AG04450 (cell line): ENCODE measurements at regions not wholly inside any gene's neighbourhood (a gene's known extent, or its start where the extent isn't known, plus 50 kb on each side); places are given as distances from the start of the nearest gene placed in this dataset.

Experiments used
- CTCF ChIA-PET: fragments of 300-600, 350-600 bp; formaldehyde crosslinking; extraction: SDS; loops from one replicate; lab custom pipeline; 2022; ENCODE audit warnings: antibody characterized with exemption, inconsistent platforms; lab: Charles Lee
- POLR2A ChIA-PET: fragments of 350-600 bp; formaldehyde crosslinking; extraction: SDS; loops from one replicate; lab custom pipeline; 2021; ENCODE audit warnings: antibody characterized with exemption, inconsistent platforms; lab: Yijun Ruan, JAX
- DNase-seq: peaks from one replicate; pipeline ENCODE4 v3.0.0-alpha.2; 2011; ENCODE audit warnings: low read depth, low spot score
- H3K27ac ChIP-seq: one replicate; pipeline ENCODE4 v1.5.1; 2012; ENCODE audit warnings: low read depth, low read length, control low read depth
- H3K27me3 ChIP-seq: one replicate; pipeline ENCODE4 v1.6.0; 2012; ENCODE audit warnings: low read length; ENCODE audit not compliant: control insufficient read depth, insufficient read depth
- H3K4me3 ChIP-seq: 2 replicates; pipeline ENCODE4 v1.5.1; 2011; ENCODE audit warnings: mild to moderate bottlenecking, low read depth, low read length, control low read depth
- H3K9me3 ChIP-seq: 2 replicates; pipeline ENCODE4 v1.5.1; 2012; ENCODE audit warnings: low read length; ENCODE audit not compliant: control insufficient read depth, insufficient read depth
- TF ChIP-seq, protein P1 (sequence below): IDR thresholded peaks from 2 replicates; pipeline ENCODE4 v1.5.1; 2011; ENCODE audit warnings: low read depth, low read length, control low read depth, inconsistent platforms

DNA sequence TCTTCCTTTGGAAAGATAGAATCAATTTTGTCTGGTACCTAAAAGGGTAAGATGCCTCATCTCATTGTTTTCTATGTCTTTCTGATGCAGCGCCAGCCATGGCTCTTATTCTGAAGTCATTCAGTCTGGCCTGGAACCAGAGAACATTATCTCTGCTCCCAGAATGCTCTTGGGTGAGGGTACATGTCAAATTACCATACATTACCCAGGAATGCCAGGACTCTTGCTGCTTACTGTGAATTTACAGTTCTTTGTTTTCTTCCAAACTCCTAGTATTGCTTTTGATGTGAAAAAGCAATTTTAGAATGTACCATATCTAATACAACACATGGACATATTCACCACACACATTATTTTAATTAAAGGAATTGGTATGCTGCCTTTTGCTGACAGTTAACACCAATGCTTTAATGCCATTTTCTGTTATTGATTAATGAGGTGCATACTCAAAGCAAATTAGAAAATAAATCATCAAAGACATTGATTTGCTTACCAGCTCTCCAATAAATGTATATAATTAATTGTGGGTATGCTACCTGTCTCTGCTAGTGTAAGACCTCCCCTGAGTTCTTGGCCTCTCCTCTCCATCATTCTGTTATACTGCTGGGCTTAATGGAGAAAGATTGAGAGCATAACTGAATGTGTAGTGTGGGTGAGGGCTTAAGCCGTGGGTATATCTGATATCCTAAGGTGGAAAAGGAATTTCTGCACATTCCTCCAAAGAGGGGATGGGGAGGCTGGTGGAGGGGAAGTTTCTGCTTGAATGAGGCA, 337.7 kb downstream of the C12orf75 start:
- no peak for DNase-seq
- Histone ChIP-seq H3K4me3 (no peak overlapping the region), H3K27ac (no peak overlapping the region), H3K27me3 (peaks cover 3% of the 10 kb centered on the region), H3K9me3 (no peaks in the 10 kb centered on the region)
- TF ChIP-seq, protein P1, sequence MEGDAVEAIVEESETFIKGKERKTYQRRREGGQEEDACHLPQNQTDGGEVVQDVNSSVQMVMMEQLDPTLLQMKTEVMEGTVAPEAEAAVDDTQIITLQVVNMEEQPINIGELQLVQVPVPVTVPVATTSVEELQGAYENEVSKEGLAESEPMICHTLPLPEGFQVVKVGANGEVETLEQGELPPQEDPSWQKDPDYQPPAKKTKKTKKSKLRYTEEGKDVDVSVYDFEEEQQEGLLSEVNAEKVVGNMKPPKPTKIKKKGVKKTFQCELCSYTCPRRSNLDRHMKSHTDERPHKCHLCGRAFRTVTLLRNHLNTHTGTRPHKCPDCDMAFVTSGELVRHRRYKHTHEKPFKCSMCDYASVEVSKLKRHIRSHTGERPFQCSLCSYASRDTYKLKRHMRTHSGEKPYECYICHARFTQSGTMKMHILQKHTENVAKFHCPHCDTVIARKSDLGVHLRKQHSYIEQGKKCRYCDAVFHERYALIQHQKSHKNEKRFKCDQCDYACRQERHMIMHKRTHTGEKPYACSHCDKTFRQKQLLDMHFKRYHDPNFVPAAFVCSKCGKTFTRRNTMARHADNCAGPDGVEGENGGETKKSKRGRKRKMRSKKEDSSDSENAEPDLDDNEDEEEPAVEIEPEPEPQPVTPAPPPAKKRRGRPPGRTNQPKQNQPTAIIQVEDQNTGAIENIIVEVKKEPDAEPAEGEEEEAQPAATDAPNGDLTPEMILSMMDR = no peak
- ChIA-PET POLR2A (no interaction called here), CTCF (no interaction called here)

DNA sequence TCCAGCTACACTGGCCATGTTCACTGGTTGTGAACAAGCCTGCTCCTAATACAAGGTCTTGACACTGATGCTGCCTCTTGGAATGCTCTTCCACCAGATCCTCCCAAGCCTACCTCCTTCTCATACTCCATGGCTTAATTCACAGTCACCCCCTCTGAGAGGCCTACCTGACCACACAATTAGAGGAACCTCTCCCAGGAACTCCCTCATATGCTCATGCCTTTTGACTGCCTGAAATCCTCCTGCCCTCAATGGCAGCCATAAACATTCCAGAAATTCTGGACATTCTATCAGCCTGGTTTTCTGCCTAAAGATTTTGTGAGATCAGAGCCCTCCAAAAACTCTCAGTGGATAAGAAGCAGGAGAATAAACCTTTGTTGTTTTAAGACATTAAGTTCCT, 340.2 kb downstream of the C12orf75 start:
- H3K4me3 ChIP-seq = no peak overlapping the region
- no peak overlapping the region for H3K27ac ChIP-seq
- H3K27me3 ChIP-seq = no peaks in the 10 kb centered on the region
- H3K9me3 ChIP-seq = no peaks in the 10 kb centered on the region
- ChIA-PET CTCF (no interaction called here), POLR2A (no interaction called here)
- TF ChIP-seq, protein P1 = no peak
- no peak for DNase-seq

DNA sequence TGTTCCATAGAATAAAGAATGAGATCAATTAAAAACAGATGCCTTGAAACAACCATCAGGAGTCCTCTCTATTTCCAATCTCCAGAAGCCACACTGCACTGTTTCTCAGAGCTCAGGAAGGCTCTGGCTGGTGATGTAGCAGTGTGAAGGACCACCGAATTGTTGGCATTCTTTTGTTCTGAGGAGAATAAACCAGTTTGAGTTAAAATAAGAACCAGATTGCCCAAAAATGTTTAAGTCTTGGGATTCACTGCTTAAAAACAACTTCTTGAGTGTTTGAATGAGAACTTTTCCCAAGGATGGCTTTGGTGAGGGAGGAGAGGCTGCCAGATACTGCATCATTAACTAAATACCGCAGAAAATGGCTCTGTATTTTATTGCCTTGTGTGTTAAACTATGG, 341.2 kb downstream of the C12orf75 start:
- no peak for DNase-seq
- no peak overlapping the region for H3K27ac ChIP-seq
- TF ChIP-seq, protein P1 = no peak

DNA sequence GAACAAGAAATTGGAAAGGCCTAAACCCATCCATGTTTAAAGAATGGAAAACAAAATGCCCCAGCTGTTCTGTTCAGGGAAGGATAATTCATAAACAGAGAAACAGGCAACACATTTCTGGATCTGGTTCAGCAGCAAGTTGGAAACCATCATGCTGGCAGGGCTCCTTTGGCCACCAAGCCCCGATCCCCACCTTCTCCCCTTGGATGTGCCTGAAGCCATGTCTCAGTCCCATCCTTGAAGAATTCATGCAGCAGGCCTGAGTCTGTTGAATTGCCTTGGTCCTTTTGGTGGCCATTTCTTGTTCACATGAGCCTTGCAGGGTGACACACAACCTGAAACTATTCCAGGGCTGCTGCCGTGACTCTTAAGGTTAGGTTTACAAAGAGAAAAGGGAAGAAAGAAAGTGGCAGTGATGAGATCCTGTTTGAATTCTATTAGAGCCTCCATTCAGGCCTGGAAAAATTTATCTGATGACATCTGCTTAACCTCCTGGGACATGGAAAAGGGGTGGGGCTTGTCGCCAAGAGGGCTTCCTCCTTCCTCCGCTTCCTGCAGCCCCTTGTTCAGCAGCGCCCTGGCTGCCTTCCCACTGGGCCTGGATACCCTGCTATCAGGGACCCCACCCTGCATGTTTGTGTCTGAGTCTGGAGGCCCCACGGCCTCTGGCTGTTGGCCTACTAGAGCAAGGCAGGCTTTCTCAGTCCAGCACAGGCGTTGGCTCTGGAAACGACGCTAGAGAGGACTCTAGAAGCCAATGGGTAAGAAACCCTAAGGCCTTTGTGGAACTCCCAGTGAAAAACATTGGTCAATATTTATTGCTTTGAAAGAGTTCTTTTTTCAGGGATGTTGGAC, 341.9 kb downstream of the C12orf75 start:
- POLR2A ChIA-PET = no interaction called here
- H3K27ac ChIP-seq = peak overlapping the region; percentile 12
- H3K9me3 ChIP-seq = no peaks in the 10 kb centered on the region
- H3K27me3 ChIP-seq = no peaks in the 10 kb centered on the region
- TF ChIP-seq, protein P1 = no peak
- H3K4me3 ChIP-seq = no peak overlapping the region
- CTCF ChIA-PET = no interaction called here
- no peak for DNase-seq

More for the DNA sequence above, 341.2 kb downstream of the C12orf75 start:
- H3K27me3 ChIP-seq = no peaks in the 10 kb centered on the region
- ChIA-PET CTCF (no interaction called here), POLR2A (no interaction called here)
- H3K4me3 ChIP-seq = no peak overlapping the region
- H3K9me3 ChIP-seq = no peaks in the 10 kb centered on the region
